HCT116 (cell line): ENCODE measurements at regions not wholly inside any gene's neighbourhood (a gene's known extent, or its start where the extent isn't known, plus 50 kb on each side); places are given as distances from the start of the nearest gene placed in this dataset.

Experiments
- ATAC-seq: fragments of 200-7000 bp; cut with Tn5 transposase; 2 replicates; pipeline ENCODE4 v1.9.1; 2020; ENCODE audit warnings: mild to moderate bottlenecking, moderate library complexity
- BruUV-seq: library from RNA; stranded (reverse); fragments of 400-500 nt; replicated peaks from 2 replicates; lab custom pipeline; 2021; lab: Mats Ljungman, UMichigan
- CTCF ChIA-PET: fragments of 300-600 bp; sonication (Branson Sonifier 250); formaldehyde crosslinking; loops from one replicate; lab custom pipeline; 2021; ENCODE audit warnings: antibody characterized with exemption; lab: Charles Lee
- POLR2A ChIA-PET: fragments of 300-600, 350-600 bp; sonication (Branson Sonifier 250); formaldehyde crosslinking; loops from one replicate; lab custom pipeline; 2021; ENCODE audit warnings: antibody characterized with exemption; lab: Charles Lee
- RAD21 ChIA-PET, 2 experiments: fragments of 300-600 bp; sonication (Branson Sonifier 250); formaldehyde crosslinking; loops; one replicate each; lab custom pipeline; 2023; ENCODE audit warnings: low total read pairs in 2 of 2; ENCODE audit not compliant: uncharacterized antibody in 2 of 2, unreplicated experiment in 2 of 2, low non-redundant PET in 1 of 2; lab: Charles Lee
- DNase-seq: peaks from one replicate; pipeline ENCODE4 v3.0.0-alpha.2; 2010; ENCODE audit warnings: low read depth, low spot score
- H2AFZ ChIP-seq: fragments of 200-600 bp; shearing (Covaris generic), sonication (generic); 2 replicates; pipeline ENCODE4 v1.6.1; 2017; ENCODE audit warnings: low read depth, mixed run types, mixed read lengths, antibody characterized with exemption, low read length; ENCODE audit not compliant: poor library complexity, severe bottlenecking
- H3K27ac ChIP-seq: 2 replicates; pipeline ENCODE4 v1.5.1; 2012; ENCODE audit warnings: low read depth, low read length
- H3K27me3 ChIP-seq: fragments of 200-600 bp; sonication (generic); 2 replicates; pipeline ENCODE4 v1.6.1; 2016; ENCODE audit warnings: mixed run types, low read length, mixed read lengths; ENCODE audit not compliant: insufficient read depth
- H3K36me3 ChIP-seq, 2 experiments: fragments of 200-500 bp in 1 of 2; fragments of 200-600 bp in 1 of 2; sonication (Bioruptor generic) in 1 of 2; sonication (generic) in 1 of 2; 2 replicates each; pipeline versions ENCODE4 v1.5.1 to v1.6.1; 2014 to 2016; ENCODE audit warnings: low read length in 2 of 2, inconsistent platforms in 1 of 2, mixed read lengths in 1 of 2, mixed run types in 1 of 2; ENCODE audit not compliant: insufficient read depth in 2 of 2, control insufficient read depth in 1 of 2
- H3K4me1 ChIP-seq, 2 experiments: fragments of 200-600 bp in 1 of 2; sonication (generic) in 1 of 2; 2 replicates each; pipeline versions ENCODE4 v1.5.1 to v1.6.1; 2012 to 2017; ENCODE audit warnings: low read length in 2 of 2, inconsistent platforms in 1 of 2, mild to moderate bottlenecking in 1 of 2, mixed read lengths in 1 of 2, mixed run types in 1 of 2, moderate library complexity in 1 of 2; ENCODE audit not compliant: insufficient read depth in 2 of 2, control insufficient read depth in 1 of 2
- H3K4me2 ChIP-seq: fragments of 200-600 bp; sonication (generic); 2 replicates; pipeline ENCODE4 v1.6.1; 2017; ENCODE audit warnings: mixed run types, low read length, mixed read lengths
- H3K4me3 ChIP-seq, 2 experiments: fragments of 200-600 bp in 1 of 2; sonication (generic) in 1 of 2; replicated peaks in 1 of 2; 2 replicates each; pipeline ENCODE4 v1.5.1; 2011 to 2016; ENCODE audit warnings: low read length in 2 of 2, control low read depth in 1 of 2, low read depth in 1 of 2, mild to moderate bottlenecking in 1 of 2, mixed read lengths in 1 of 2, mixed run types in 1 of 2
- H3K79me2 ChIP-seq: fragments of 200-600 bp; sonication (generic); 2 replicates; pipeline ENCODE4 v1.6.1; 2017; ENCODE audit warnings: mild to moderate bottlenecking, mixed run types, low read length, moderate library complexity, mixed read lengths; ENCODE audit not compliant: insufficient read depth
- H3K9ac ChIP-seq: fragments of 200-600 bp; sonication (generic); 2 replicates; pipeline ENCODE4 v1.6.1; 2016; ENCODE audit warnings: low read length, mixed read lengths
- H3K9me2 ChIP-seq: fragments of 200-600 bp; sonication (generic), shearing (Covaris generic); 2 replicates; pipeline ENCODE4 v1.6.1; 2017; ENCODE audit warnings: mixed run types, mild to moderate bottlenecking, moderate library complexity; ENCODE audit not compliant: insufficient read depth
- H3K9me3 ChIP-seq, 2 experiments: fragments of 200-500 bp in 1 of 2; fragments of 200-600 bp in 1 of 2; sonication (Bioruptor generic) in 1 of 2; sonication (generic) in 1 of 2; 2 replicates each; pipeline ENCODE4 v1.6.1; 2014 to 2017; ENCODE audit warnings: low read length in 2 of 2, mixed read lengths in 2 of 2, inconsistent platforms in 1 of 2, low read depth in 1 of 2, mild to moderate bottlenecking in 1 of 2, mixed run types in 1 of 2, moderate library complexity in 1 of 2; ENCODE audit not compliant: control insufficient read depth in 1 of 2, insufficient read depth in 1 of 2
- H4K20me1 ChIP-seq: fragments of 200-600 bp; sonication (generic), shearing (Covaris generic); 2 replicates; pipeline ENCODE4 v1.6.1; 2017; ENCODE audit warnings: mixed run types, mild to moderate bottlenecking, moderate library complexity; ENCODE audit not compliant: insufficient read depth
- CBX3 ChIP-seq: IDR thresholded peaks from 2 replicates; pipeline ENCODE4 v1.6.1; 2012; ENCODE audit warnings: low read depth
- CEBPB ChIP-seq: IDR thresholded peaks from 2 replicates; pipeline ENCODE4 v1.6.1; 2012; ENCODE audit warnings: low read depth
- CTCF ChIP-seq, 3 experiments: fragments of 200-600 bp in 1 of 3; sonication (generic) in 1 of 3; IDR thresholded peaks in 2 of 3; conservative IDR thresholded peaks in 1 of 3; 2 replicates each; pipeline ENCODE4 v1.5.1; 2012 to 2017; ENCODE audit warnings: low read depth in 2 of 3, low read length in 2 of 3, antibody characterized with exemption in 1 of 3, borderline replicate concordance in 1 of 3, control low read depth in 1 of 3, mild to moderate bottlenecking in 1 of 3, mixed read lengths in 1 of 3, mixed run types in 1 of 3, moderate library complexity in 1 of 3; ENCODE audit not compliant: insufficient read depth in 1 of 3
- EZH2 ChIP-seq: fragments of 200-600 bp; sonication (generic); IDR thresholded peaks from 2 replicates; pipeline ENCODE4 v1.6.1; 2017; ENCODE audit warnings: antibody characterized with exemption, mixed run types
- EZH2phosphoT487 ChIP-seq: fragments of 200-600 bp; IDR thresholded peaks from 2 replicates; pipeline ENCODE4 v1.6.1; 2018; ENCODE audit warnings: antibody characterized with exemption, borderline replicate concordance
- JUND ChIP-seq: IDR thresholded peaks from 2 replicates; pipeline ENCODE4 v1.6.1; 2012
- MAX ChIP-seq: IDR thresholded peaks from 2 replicates; pipeline ENCODE4 v1.6.1; 2012
- POLR2A ChIP-seq: IDR thresholded peaks from 2 replicates; pipeline ENCODE4 v1.7.0; 2011; ENCODE audit warnings: borderline replicate concordance; ENCODE audit not compliant: insufficient read depth, insufficient read length; ENCODE audit errors: extremely low read depth
- RAD21 ChIP-seq: IDR thresholded peaks from 2 replicates; pipeline ENCODE4 v1.6.1; 2012; ENCODE audit warnings: low read depth, mild to moderate bottlenecking
- SIN3A ChIP-seq: IDR thresholded peaks from 2 replicates; pipeline ENCODE4 v1.6.1; 2012; ENCODE audit warnings: low read depth
- TCF7L2 ChIP-seq: IDR thresholded peaks from 2 replicates; pipeline ENCODE4 v1.7.0; 2011; ENCODE audit warnings: borderline replicate concordance, inconsistent platforms; ENCODE audit not compliant: insufficient read depth, insufficient read length; ENCODE audit errors: extremely low read depth
- YY1 ChIP-seq: IDR thresholded peaks from 2 replicates; pipeline ENCODE4 v1.6.1; 2011; ENCODE audit warnings: low read length, low read depth, moderate library complexity, mild to moderate bottlenecking; ENCODE audit not compliant: insufficient replicate concordance; ENCODE audit errors: extremely low read depth
- ZBTB33 ChIP-seq: IDR thresholded peaks from 2 replicates; pipeline ENCODE4 v1.6.1; 2011; ENCODE audit warnings: mild to moderate bottlenecking, low read length, moderate library complexity; ENCODE audit not compliant: insufficient replicate concordance; ENCODE audit errors: extremely low read depth
- ZFX ChIP-seq: fragments of 450-650 bp; IDR thresholded peaks from 2 replicates; pipeline ENCODE4 v1.6.1; 2017
- ZNF274 ChIP-seq: fragments of 200-500 bp; sonication (Bioruptor generic); IDR thresholded peaks from 2 replicates; pipeline ENCODE4 v1.6.1; 2014; ENCODE audit warnings: mild to moderate bottlenecking, low read depth, low read length, inconsistent platforms
- intact Hi-C: fragments of 100-400 bp; cut with micrococcal nuclease; formaldehyde crosslinking; loops from 2 replicates; pipeline ENCODE4 v1.10.0; 2022

GRCh38 chr3:194956697-194957396 lies 271.2 kb downstream of the FAM43A start:
- Histone ChIP-seq H4K20me1 (no peaks in the 10 kb centered on the region), H3K27ac (no peak overlapping the region), H3K27me3 (no peaks in the 10 kb centered on the region; the same call in 1 of the 2 replicates), H3K9ac (no peak overlapping the region), H2AFZ (no peak overlapping the region), H3K9me2 (no peaks in the 10 kb centered on the region), H3K9me3 (no peaks in the 10 kb centered on the region), H3K4me3 (no peak overlapping the region), H3K36me3 (no peaks in the 10 kb centered on the region), H3K4me2 (no peak overlapping the region), H3K4me1 (no peaks in the 10 kb centered on the region), H3K79me2 (no peaks in the 10 kb centered on the region)
- ChIA-PET POLR2A (no interaction called here), RAD21 (no interaction called here), CTCF (no interaction called here)
- no TSS peak for BruUV-seq
- intact Hi-C loops: no loop called here
- no peak for TF ChIP-seq RAD21
- TF ChIP-seq YY1: no peak
- TF ChIP-seq CBX3: no peak
- TF ChIP-seq ZNF274: no peak
- no peak for TF ChIP-seq CTCF (IDR thresholded peaks at IDR 0.05 in 2 of 3, conservative IDR thresholded peaks at IDR 0.05 in 1 of 3; ENCODE audit: borderline replicate concordance in 1 of 3, insufficient read depth in 1 of 3, low read depth in 2 of 3, low read length in 2 of 3)
- TF ChIP-seq ZBTB33: no peak
- no peak for TF ChIP-seq POLR2A
- no peak for TF ChIP-seq ZFX
- TF ChIP-seq SIN3A: no peak
- TF ChIP-seq EZH2phosphoT487: no peak
- no peak for TF ChIP-seq MAX
- TF ChIP-seq JUND: no peak
- no peak for TF ChIP-seq EZH2
- no peak for TF ChIP-seq CEBPB
- no peak for TF ChIP-seq TCF7L2
- ATAC-seq (no peak), DNase-seq (no peak)
